GM12878 (cell line): ENCODE measurements at regions not wholly inside any gene's neighbourhood (a gene's known extent, or its start where the extent isn't known, plus 50 kb on each side); places are given as distances from the start of the nearest gene placed in this dataset.

ENCODE experiments used
- ATAC-seq: fragments of 200-7000 bp; cut with Tn5 transposase; 3 replicates; pipeline ENCODE4 v1.9.1; 2020; ENCODE audit warnings: mild to moderate bottlenecking, moderate library complexity
- BruUV-seq: library from RNA; stranded (reverse); fragments of 400-500 nt; replicated peaks from 2 replicates; lab custom pipeline; 2021; lab: Mats Ljungman, UMichigan
- CTCF ChIA-PET: fragments of 300-600 bp; sonication (Branson Sonifier 250); formaldehyde crosslinking; extraction: SDS; loops from one replicate; lab custom pipeline; 2021; ENCODE audit warnings: inconsistent platforms; lab: Yijun Ruan, JAX
- POLR2A ChIA-PET: fragments of 350-600 bp; formaldehyde crosslinking; extraction: SDS; loops from one replicate; lab custom pipeline; 2021; ENCODE audit warnings: inconsistent platforms; lab: Charles Lee
- RAD21 ChIA-PET: fragments of 300-600 bp; sonication (Branson Sonifier 250); formaldehyde crosslinking; loops from one replicate; lab custom pipeline; 2023; ENCODE audit warnings: antibody characterized with exemption; ENCODE audit not compliant: unreplicated experiment; lab: Charles Lee
- SMC1A ChIA-PET: fragments of 300-600 bp; sonication (Branson Sonifier 250); formaldehyde crosslinking; loops from one replicate; lab custom pipeline; 2023; ENCODE audit not compliant: unreplicated experiment, uncharacterized antibody; lab: Charles Lee
- DNase-seq: peaks from one replicate; pipeline ENCODE4 v3.0.0-alpha.2; 2011; ENCODE audit warnings: low read depth, low spot score
- FAIRE-seq: peaks from 3 replicates; lab custom pipeline; 2011; peaks lifted over from hg19 to GRCh38; lab: Jason Lieb, UNC
- H2AFZ ChIP-seq: 2 replicates; pipeline ENCODE4 v1.6.0; 2011; ENCODE audit warnings: low read depth, low read length, control low read depth; ENCODE audit not compliant: control insufficient read depth
- H3K27ac ChIP-seq: 2 replicates; pipeline ENCODE4 v1.5.1; 2011; ENCODE audit warnings: control low read depth; ENCODE audit not compliant: control insufficient read depth, insufficient read depth
- H3K27me3 ChIP-seq, 2 experiments: replicated peaks in 1 of 2; 2 replicates each; pipeline versions ENCODE4 v1.6.0 to v1.6.1; 2011; ENCODE audit warnings: low read length in 1 of 2; ENCODE audit not compliant: control insufficient read depth in 2 of 2, insufficient read depth in 2 of 2
- H3K36me3 ChIP-seq, 2 experiments: 2 replicates each; pipeline ENCODE4 v1.5.1; 2011; ENCODE audit warnings: low read length in 1 of 2; ENCODE audit not compliant: control insufficient read depth in 2 of 2, insufficient read depth in 2 of 2
- H3K4me1 ChIP-seq: 2 replicates; pipeline ENCODE4 v1.6.1; 2011; ENCODE audit warnings: mild to moderate bottlenecking, low read length, moderate library complexity, mixed read lengths; ENCODE audit not compliant: control insufficient read depth, insufficient read depth
- H3K4me2 ChIP-seq: 2 replicates; pipeline ENCODE4 v1.6.0; 2011; ENCODE audit warnings: control low read depth; ENCODE audit not compliant: control insufficient read depth, insufficient read depth
- H3K4me3 ChIP-seq: fragments of 200-600 bp; sonication (generic); 2 replicates; pipeline ENCODE4 v1.5.1; 2016
- H3K79me2 ChIP-seq: 2 replicates; pipeline ENCODE4 v1.6.0; 2011; ENCODE audit warnings: low read length; ENCODE audit not compliant: control insufficient read depth, insufficient read depth
- H3K9ac ChIP-seq: 2 replicates; pipeline ENCODE4 v1.8.0; 2011; ENCODE audit warnings: low read length, control low read depth, mixed read lengths; ENCODE audit not compliant: control insufficient read depth, insufficient read depth
- H3K9me3 ChIP-seq: replicated peaks from 3 replicates; pipeline ENCODE4 v1.5.1; 2011; ENCODE audit warnings: mild to moderate bottlenecking, low read length; ENCODE audit not compliant: control insufficient read depth, insufficient read depth
- H4K20me1 ChIP-seq: 2 replicates; pipeline ENCODE4 v1.6.0; 2011; ENCODE audit not compliant: control insufficient read depth, insufficient read depth
- DPF2 ChIP-seq: fragments of 450-650 bp; IDR thresholded peaks from 2 replicates; pipeline ENCODE4 v1.6.1; 2017; ENCODE audit warnings: mild to moderate bottlenecking
- FOS ChIP-seq: IDR thresholded peaks from 3 replicates; pipeline ENCODE4 v1.6.1; 2011; ENCODE audit warnings: borderline replicate concordance; ENCODE audit not compliant: insufficient read length; ENCODE audit errors: extremely low read depth
- IKZF1 ChIP-seq: fragments of 450-650 bp; conservative IDR thresholded peaks from 2 replicates; pipeline ENCODE4 v1.6.1; 2017; ENCODE audit warnings: antibody characterized with exemption, mild to moderate bottlenecking
- IKZF2 ChIP-seq, 2 experiments: fragments of 450-650 bp; IDR thresholded peaks; 2 replicates each; pipeline ENCODE4 v1.6.1; 2017; ENCODE audit warnings: mild to moderate bottlenecking in 2 of 2, moderate library complexity in 2 of 2
- MTA2 ChIP-seq: fragments of 450-650 bp; IDR thresholded peaks from 2 replicates; pipeline ENCODE4 v1.6.1; 2016; ENCODE audit warnings: low read depth, mild to moderate bottlenecking, moderate library complexity
- NFYA ChIP-seq: IDR thresholded peaks from 2 replicates; pipeline ENCODE4 v1.6.1; 2011; ENCODE audit warnings: low read depth, mild to moderate bottlenecking, low read length, improper control_type of control experiment, borderline replicate concordance
- RELB ChIP-seq: fragments of 450-650 bp; IDR thresholded peaks from 2 replicates; pipeline ENCODE4 v1.6.1; 2017; ENCODE audit warnings: low read depth, mild to moderate bottlenecking, moderate library complexity
- SIX5 ChIP-seq: IDR thresholded peaks from 2 replicates; pipeline ENCODE4 v1.6.1; 2011; ENCODE audit warnings: mild to moderate bottlenecking, low read depth, low read length, moderate library complexity; ENCODE audit not compliant: severe bottlenecking
- SPI1 ChIP-seq: IDR thresholded peaks from 2 replicates; pipeline ENCODE4 v1.6.1; 2011; ENCODE audit warnings: low read depth, mild to moderate bottlenecking, low read length, moderate library complexity, borderline replicate concordance; ENCODE audit not compliant: insufficient read depth
- STAT1 ChIP-seq: fragments of 450-650 bp; conservative IDR thresholded peaks from 2 replicates; pipeline ENCODE4 v1.6.1; 2014; ENCODE audit warnings: antibody characterized with exemption, mild to moderate bottlenecking
- ZBTB11 ChIP-seq: fragments of 450-650 bp; formaldehyde crosslinking; IDR thresholded peaks from 2 replicates; pipeline ENCODE4 v1.5.0; 2022; ENCODE audit warnings: mild to moderate bottlenecking, missing genetic modification characterization
- ZZZ3 ChIP-seq: IDR thresholded peaks from 2 replicates; pipeline ENCODE4 v1.6.1; 2011; ENCODE audit warnings: low read depth; ENCODE audit not compliant: control insufficient read depth, insufficient read length
- WGBS: methylation state at CpG from one replicate; pipeline ENCODE4 v1.1.6; 2016; ENCODE audit warnings: low lambda C conversion rate; ENCODE audit not compliant: insufficient replicate concordance, insufficient coverage; ENCODE audit errors: missing lambda C conversion rate; 5-methylcytosine and 5-hydroxymethylcytosine counted together
- in situ Hi-C: fragments of 300-500 bp; cut with MboI; formaldehyde crosslinking; loops from 9 replicates; pipeline ENCODE4 v1.14.3; 2018; ENCODE audit warnings: mixed read lengths
- intact Hi-C: fragments of 100-400 bp; cut with micrococcal nuclease; formaldehyde crosslinking; loops from one replicate; pipeline ENCODE4 v1.14.2; 2022; ENCODE audit not compliant: unreplicated experiment

- Histone ChIP-seq H3K4me3 (no peak overlapping the region), H3K27me3 (no peaks in the 10 kb centered on the region), H3K36me3 (no peaks in the 10 kb centered on the region), H3K9ac (no peak overlapping the region), H2AFZ (no peak overlapping the region), H3K4me2 (no peak overlapping the region), H3K9me3 (no peaks in the 10 kb centered on the region), H3K27ac (no peak overlapping the region), H3K79me2 (no peaks in the 10 kb centered on the region), H4K20me1 (no peaks in the 10 kb centered on the region), H3K4me1 (no peaks in the 10 kb centered on the region)
- WGBS: 0% methylated on average over 2 of the region's 2 CpGs
- ChIA-PET POLR2A (no interaction called here), SMC1A (no interaction called here), CTCF (interaction anchor here (0.6 kb wide), 1 partner anchor 514 kb away, joined by 3 read pairs; no protein-coding TSS in a partner anchor), RAD21 (no interaction called here)
- intact Hi-C loops (no loop called here), in situ Hi-C loops (no loop called here)
- ATAC-seq (no peak), FAIRE-seq (no peak), DNase-seq (no peak)
- BruUV-seq: no TSS peak
- no peak for TF ChIP-seq NFYA
- TF ChIP-seq STAT1: no peak
- TF ChIP-seq ZZZ3: no peak
- TF ChIP-seq SIX5: no peak
Observed at GRCh38 chr3:27779176-27779575, 57.1 kb upstream of the EOMES start.

- intact Hi-C loops: no loop called here
- Histone ChIP-seq H3K9ac (no peak overlapping the region), H3K4me1 (no peaks in the 10 kb centered on the region), H2AFZ (no peak overlapping the region), H3K9me3 (no peaks in the 10 kb centered on the region), H3K4me3 (no peak overlapping the region), H3K27me3 (no peaks in the 10 kb centered on the region), H4K20me1 (no peaks in the 10 kb centered on the region), H3K4me2 (no peak overlapping the region), H3K79me2 (no peaks in the 10 kb centered on the region), H3K27ac (no peak overlapping the region), H3K36me3 (no peaks in the 10 kb centered on the region)
- FAIRE-seq (no peak), ATAC-seq (peak; percentile 83), DNase-seq (no peak)
- WGBS: 72% methylated on average over 2 of the region's 2 CpGs
- peak; percentile 61; the same call in 1 of the 2 replicates for TF ChIP-seq RELB
- peak; percentile 55 to 61; a peak in 2 of 4 replicates for TF ChIP-seq IKZF2 (IDR thresholded peaks at IDR 0.05)
- 0 out of 2 replicates have a peak, but pooled peaks have one; percentile 16 for TF ChIP-seq DPF2
- TF ChIP-seq IKZF1: peak; percentile 33; the same call in 1 of the 2 replicates
- TF ChIP-seq FOS: no peak
- TF ChIP-seq ZBTB11 (CRISPR knock-in tag): no peak
- peak; percentile 51 for TF ChIP-seq MTA2
- peak; percentile 52; the same call in 1 of the 2 replicates for TF ChIP-seq SPI1
- CTCF ChIA-PET: interaction anchor here (1.2 kb wide), 1 partner anchor 87 kb away, joined by 3 read pairs; no protein-coding TSS in a partner anchor
- in situ Hi-C loops: no loop called here
- POLR2A ChIA-PET: no interaction called here
- SMC1A ChIA-PET: no interaction called here
- BruUV-seq: no TSS peak
- RAD21 ChIA-PET: no interaction called here
Observed at GRCh38 chr3:27789420-27789819, 67.3 kb upstream of the EOMES start.
